AG08395 (cell line): ENCODE measurements at regions not wholly inside any gene's neighbourhood (a gene's known extent, or its start where the extent isn't known, plus 50 kb on each side); places are given as distances from the start of the nearest gene placed in this dataset.
"Not testable (repeated sequence)": the region's sequence is repeated elsewhere in the genome, so short reads cannot be mapped to it uniquely, and the experiment has no call there.

Experiments used
- DNase-seq: peaks from one replicate; pipeline ENCODE4 v3.0.0; 2012; ENCODE audit warnings: mixed read lengths, low spot score

- no peak for DNase-seq
Measured at GRCh38 chr22:36088292-36088691, 59.7 kb upstream of the RBFOX2 start.

- no peak for DNase-seq
Measured at GRCh38 chr22:36087784-36088183, 59.2 kb upstream of the RBFOX2 start.

- DNase-seq, result no peak
Measured at GRCh38 chr22:36086629-36087254, 58.1 kb upstream of the RBFOX2 start.

- no peak for DNase-seq
Measured at GRCh38 chr22:36086170-36086490, 57.5 kb upstream of the RBFOX2 start.

GRCh38 chr22:36085476-36086169 lies 57.0 kb upstream of the RBFOX2 start:
- DNase-seq, result no peak

- DNase-seq, result no peak
Measured at GRCh38 chr22:36084717-36085116, 56.1 kb upstream of the RBFOX2 start.

GRCh38 chr22:36083056-36083455 lies 54.4 kb upstream of the RBFOX2 start:
- DNase-seq, result no peak

- peak; percentile 84 for DNase-seq
Measured at GRCh38 chr22:36081023-36081431, 52.4 kb upstream of the RBFOX2 start.

GRCh38 chr22:36080281-36080680 lies 51.7 kb upstream of the RBFOX2 start:
- DNase-seq, result not testable (repeated sequence)

- no peak for DNase-seq
Measured at GRCh38 chr22:36079041-36079440, 50.4 kb upstream of the RBFOX2 start.
